ENCODE measurements at regions not wholly inside any gene's neighbourhood (a gene's known extent, or its start where the extent isn't known, plus 50 kb on each side); places are given as distances from the start of the nearest gene placed in this dataset.
"Not testable (repeated sequence)": the region's sequence is repeated elsewhere in the genome, so short reads cannot be mapped to it uniquely, and the experiment has no call there.

- TF ChIP-seq CTCF (IDR thresholded peaks at IDR 0.05); ZFX (IDR thresholded peaks at IDR 0.05; ENCODE audit: borderline replicate concordance): not testable (repeated sequence)
These were observed 1007.6 kb downstream of the SLC16A7 start for GRCh38 chr12:60603475-60603874.

Measured in 22Rv1 (cell line).